Right ventricle myocardium superior (tissue), 1 donor: ENCODE measurements at regions not wholly inside any gene's neighbourhood (a gene's known extent, or its start where the extent isn't known, plus 50 kb on each side); places are given as distances from the start of the nearest gene placed in this dataset.
"Not testable (repeated sequence)": the region's sequence is repeated elsewhere in the genome, so short reads cannot be mapped to it uniquely, and the experiment has no call there.

Experiments used
- ATAC-seq: fragments of 200-7000 bp; cut with Tn5 transposase; one replicate; pipeline ENCODE4 v1.9.1; 2020; ENCODE audit warnings: mild to moderate bottlenecking; ENCODE audit not compliant: poor library complexity
- DNase-seq: peaks from one replicate; pipeline ENCODE4 v3.0.0-alpha.2; 2020
- intact Hi-C: fragments of 100-400 bp; cut with DNase I; formaldehyde crosslinking; loops from one replicate; pipeline ENCODE4 v1.11.2; 2022
- donor health status: DM: no; HTN: yes; CAD: no; lungs with severe emphysema.

DNA sequence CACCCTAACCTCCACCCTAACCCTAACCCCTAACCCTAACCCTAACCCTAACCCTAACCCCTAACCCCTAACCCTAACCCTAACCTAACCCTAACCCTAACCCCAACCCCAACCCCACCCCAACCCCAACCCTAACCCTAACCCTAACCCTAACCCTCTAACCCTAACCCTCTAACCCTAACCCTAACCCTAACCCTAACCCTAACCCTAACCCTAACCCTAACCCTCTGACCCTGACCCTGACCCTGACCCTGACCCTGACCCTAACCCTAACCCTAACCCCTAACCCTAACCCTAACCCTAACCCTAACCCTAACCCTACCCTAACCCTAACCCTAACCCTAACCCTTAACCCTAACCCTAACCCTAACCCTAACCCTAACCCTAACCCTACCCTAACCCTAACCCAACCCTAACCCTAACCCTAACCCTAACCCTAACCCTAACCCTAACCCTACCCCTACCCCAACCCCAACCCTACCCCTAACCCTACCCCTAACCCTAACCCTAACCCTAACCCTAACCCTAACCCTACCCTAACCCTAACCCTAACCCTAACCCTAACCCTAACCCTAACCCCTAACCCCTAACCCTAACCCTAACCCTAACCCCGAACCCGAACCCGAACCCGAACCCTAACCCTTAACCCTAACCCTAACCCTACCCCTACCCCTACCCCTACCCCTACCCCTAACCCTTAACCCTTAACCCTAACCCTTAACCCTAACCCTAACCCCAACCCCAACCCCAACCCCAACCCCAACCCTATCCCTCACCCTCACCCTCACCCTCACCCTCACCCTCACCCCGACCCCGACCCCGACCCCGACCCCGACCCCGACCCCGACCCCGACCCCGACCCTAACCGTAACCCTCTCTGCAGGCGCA lies 186.2 kb upstream of the CHL1 start:
- DNase-seq, ATAC-seq, intact Hi-C loops: not testable (repeated sequence)

- DNase-seq (peak; percentile 43), ATAC-seq (peak; percentile 59)
- intact Hi-C loops, result no loop called here
Observed at GRCh38 chr3:11734-12133, 184.8 kb upstream of the CHL1 start.

DNA sequence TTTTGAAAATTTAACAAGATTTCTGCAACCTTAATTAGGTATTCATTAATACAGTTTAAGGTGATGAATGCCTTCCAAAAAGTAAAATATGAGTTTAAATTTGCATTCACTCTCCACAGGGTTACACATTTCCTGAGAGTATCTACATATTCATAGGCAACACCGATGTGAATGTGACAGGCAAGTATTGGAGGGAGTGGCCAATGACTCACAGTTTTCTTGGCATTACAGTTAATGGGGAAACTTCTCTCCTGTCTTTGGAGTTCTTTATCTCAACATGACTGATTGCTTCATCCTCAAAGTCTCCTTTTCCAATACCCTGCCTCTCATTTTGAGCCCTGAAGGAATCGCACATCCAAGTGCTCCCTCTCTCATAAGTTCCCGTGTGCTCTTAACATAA lies 181.9 kb upstream of the CHL1 start:
- ATAC-seq (no peak), DNase-seq (no peak)
- intact Hi-C loops, result no loop called here

GRCh38 chr3:16366-16765 lies 180.2 kb upstream of the CHL1 start:
- ATAC-seq (no peak), DNase-seq (no peak)
- intact Hi-C loops, result no loop called here

- intact Hi-C loops, result no loop called here
- ATAC-seq, result no peak
- no peak for DNase-seq
Observed at GRCh38 chr3:20421-20820, 176.1 kb upstream of the CHL1 start.

DNA sequence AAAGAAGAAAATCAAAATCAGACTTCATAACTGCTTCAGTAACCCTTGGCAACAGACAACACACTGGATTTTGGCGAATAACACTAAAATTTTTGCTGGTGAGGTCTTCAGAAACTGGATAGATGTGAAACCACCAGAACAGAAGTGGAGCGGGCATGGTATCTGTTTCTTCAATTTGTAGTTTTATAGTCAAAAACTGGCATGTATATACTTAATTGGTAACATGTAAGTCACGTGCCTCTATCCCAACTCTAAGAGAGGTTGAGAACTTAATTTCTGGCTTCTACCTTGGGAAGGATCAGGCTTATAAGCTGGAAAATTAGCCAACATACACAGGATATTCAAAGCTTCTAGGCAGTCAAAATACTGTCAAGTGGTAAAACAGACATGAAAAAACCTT lies 172.6 kb upstream of the CHL1 start:
- no peak for ATAC-seq
- no peak for DNase-seq
- intact Hi-C loops, result no loop called here

DNA sequence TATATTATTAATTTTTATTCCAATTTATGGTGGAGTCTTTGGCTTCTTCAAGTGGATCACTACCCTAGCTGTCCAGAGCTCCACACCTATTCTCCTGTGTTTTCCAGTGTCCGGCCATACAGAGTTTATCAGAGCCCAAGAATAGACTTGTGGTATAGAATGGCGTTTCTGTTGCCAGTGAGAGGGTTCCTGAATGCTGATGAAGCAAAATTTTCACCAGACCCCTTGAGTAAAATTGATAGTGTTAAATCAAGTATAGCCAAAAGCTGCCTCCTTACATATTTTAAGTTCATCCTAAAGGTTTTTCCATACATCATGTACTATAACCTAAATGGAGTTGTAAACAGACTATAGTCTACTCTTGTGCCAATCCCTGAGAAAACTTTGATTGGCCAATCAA lies 171.5 kb upstream of the CHL1 start:
- intact Hi-C loops, result no loop called here
- ATAC-seq, result no peak

DNA sequence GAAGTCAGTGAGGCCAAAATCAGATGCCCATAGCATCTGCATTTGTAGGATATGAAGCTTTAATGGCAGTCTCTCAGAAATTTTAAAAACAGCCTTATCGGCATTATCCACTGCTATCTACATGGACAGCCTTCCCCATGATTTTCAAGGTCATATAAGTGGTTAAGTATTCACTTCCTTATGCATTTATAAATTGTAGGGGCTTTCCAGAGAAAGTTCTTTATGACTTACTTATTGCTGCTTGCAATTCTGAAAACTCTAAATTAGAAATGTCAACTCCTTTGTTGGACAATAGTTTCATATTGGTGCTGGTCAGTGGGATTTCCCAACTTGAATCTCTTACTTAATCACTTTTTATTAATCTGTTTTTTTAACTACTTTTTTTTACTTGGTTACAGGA lies 160.6 kb upstream of the CHL1 start:
- ATAC-seq, DNase-seq, intact Hi-C loops: not testable (repeated sequence)

More for the DNA sequence above, 171.5 kb upstream of the CHL1 start:
- DNase-seq, result no peak

DNA sequence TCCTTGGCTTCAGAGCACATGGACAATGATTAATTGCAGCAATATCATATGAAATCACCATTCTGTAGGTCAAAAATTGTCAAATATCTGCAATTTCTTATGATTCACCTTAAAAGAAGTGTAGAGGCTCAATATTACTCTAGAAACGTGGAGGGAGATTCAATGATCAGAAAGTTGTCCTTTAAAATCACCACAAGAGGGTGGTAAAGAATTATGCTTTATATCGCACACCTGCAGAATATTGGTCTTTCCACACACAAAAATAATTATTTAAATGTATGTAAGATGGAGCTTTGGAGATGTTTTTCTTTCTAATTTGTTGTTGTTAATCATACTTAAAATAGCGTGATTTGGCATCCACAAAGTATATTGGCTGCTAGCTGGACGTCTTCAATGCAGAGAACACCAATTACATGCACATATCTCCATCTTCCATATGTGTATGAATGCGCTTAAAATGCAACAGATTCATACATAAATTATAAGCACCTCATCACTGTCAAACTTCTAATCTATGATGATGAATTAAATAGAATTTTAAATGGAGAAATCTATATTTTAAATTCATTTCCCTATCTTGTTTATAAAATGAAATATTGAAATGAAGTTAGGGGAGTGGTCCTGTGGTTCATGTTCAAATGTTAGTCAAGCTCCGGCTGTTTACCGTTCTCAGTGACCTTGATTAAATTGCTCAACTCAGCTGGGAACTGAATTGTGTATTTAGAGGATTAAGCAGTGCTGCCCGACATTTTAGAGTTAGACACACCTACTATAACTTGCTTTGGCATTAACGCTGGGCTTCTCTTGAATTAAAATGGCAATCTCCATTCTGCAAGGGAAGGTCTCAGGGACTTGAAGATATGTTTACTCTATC lies 153.5 kb upstream of the CHL1 start:
- DNase-seq, intact Hi-C loops: not testable (repeated sequence)
- peak; percentile 62 for ATAC-seq

DNA sequence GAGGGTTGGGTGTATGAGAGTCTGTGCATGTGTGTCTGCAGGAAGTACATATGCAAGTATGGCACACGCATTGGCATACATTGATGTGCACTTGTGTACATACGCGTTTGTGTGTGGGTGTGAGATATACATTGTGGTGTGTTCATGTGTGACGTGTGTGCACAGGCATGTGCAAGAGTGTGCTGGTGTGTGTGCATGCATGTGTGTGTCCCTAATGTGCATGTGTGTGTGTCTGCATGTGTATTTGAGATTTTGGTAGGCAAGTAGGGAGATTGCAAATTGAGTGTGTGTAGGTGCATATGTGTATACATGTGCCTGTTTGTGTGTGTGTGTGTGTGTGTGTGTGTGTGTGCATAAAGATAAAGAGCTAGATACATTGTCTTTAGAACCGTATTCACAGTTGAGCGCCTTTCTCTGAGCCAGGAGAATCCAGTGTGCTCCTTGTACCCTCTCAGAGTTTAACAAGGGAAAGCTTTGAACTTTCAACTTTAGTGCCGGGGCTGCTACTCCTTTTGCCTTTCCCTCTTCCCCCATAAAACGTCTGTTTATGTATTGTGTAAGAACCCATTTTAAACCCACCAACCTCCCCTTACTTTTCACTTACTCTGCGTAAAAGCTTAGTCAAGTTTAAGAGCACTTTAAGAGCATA lies 152.4 kb upstream of the CHL1 start:
- intact Hi-C loops, result no loop called here
- ATAC-seq, result no peak
- no peak for DNase-seq

GRCh38 chr3:44941-45340 lies 151.6 kb upstream of the CHL1 start:
- intact Hi-C loops, DNase-seq, ATAC-seq: not testable (repeated sequence)

GRCh38 chr3:46576-46975 lies 150.0 kb upstream of the CHL1 start:
- peak; percentile 31 for ATAC-seq
- no peak for DNase-seq
- intact Hi-C loops, result no loop called here

- ATAC-seq, intact Hi-C loops, DNase-seq: not testable (repeated sequence)
Observed at GRCh38 chr3:53441-53840, 143.1 kb upstream of the CHL1 start.

GRCh38 chr3:54240-54639 lies 142.3 kb upstream of the CHL1 start:
- no peak for ATAC-seq
- intact Hi-C loops, result no loop called here

GRCh38 chr3:56672-57071 lies 139.9 kb upstream of the CHL1 start:
- intact Hi-C loops, result no loop called here
- no peak for DNase-seq
- ATAC-seq, result no peak

More at GRCh38 chr3:54240-54639, 142.3 kb upstream of the CHL1 start:
- no peak for DNase-seq

DNA sequence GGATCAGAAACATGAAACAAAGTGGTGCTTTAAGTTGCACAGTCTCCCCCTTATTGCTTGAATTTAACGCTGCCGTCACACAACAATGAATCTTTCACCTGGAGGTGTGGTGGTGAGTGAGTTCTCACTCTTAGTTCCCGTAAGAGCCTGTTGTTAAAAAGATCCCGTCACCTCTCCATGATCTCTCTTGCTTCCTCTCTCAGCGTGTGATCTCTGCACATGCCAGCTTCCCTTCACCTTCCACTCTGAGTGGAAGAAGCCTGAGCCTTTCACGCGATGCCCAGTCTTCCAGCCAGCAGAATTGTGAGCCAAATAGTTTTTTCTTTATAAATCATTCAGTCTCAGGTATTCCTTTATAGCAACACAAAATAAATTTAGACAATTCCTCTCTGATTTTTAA lies 136.7 kb upstream of the CHL1 start:
- no peak for ATAC-seq
- no peak for DNase-seq
- intact Hi-C loops, result no loop called here

- no peak for DNase-seq
- intact Hi-C loops, result no loop called here
- ATAC-seq, result peak; percentile 22
Observed at GRCh38 chr3:63095-63765, 133.3 kb upstream of the CHL1 start.

GRCh38 chr3:69690-70089 lies 126.9 kb upstream of the CHL1 start:
- peak; percentile 73 for ATAC-seq
- intact Hi-C loops, result no loop called here
- no peak for DNase-seq

DNA sequence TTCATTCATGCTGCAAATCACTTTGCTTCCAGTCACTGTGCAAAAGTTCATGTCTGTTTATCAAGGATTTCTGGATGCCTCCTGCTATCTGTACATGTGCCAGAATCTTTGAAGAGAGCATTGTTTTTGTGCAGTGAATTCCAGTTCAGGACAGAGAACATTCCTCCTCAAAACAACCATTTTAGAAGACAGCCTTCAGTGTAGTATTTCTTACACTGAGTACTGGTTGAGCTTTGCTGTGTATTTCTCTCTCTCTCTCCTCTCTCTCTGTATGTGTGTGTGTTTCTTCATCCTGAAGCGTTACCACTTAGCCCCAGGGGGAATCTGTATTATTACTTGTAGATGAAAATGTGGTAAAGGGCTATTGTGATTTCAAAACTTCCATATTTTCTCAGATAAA lies 123.8 kb upstream of the CHL1 start:
- intact Hi-C loops, result no loop called here
- DNase-seq (no peak), ATAC-seq (peak; percentile 73)
